GM19395 (cell line): ENCODE measurements at regions not wholly inside any gene's neighbourhood (a gene's known extent, or its start where the extent isn't known, plus 50 kb on each side); places are given as distances from the start of the nearest gene placed in this dataset.

Source experiments
- ATAC-seq: cut with Tn5 transposase; IDR thresholded peaks from one replicate; pipeline ENCODE4 v1.9.1; 2021; ENCODE audit warnings: mild to moderate bottlenecking, moderate library complexity; ENCODE audit not compliant: unreplicated experiment

DNA sequence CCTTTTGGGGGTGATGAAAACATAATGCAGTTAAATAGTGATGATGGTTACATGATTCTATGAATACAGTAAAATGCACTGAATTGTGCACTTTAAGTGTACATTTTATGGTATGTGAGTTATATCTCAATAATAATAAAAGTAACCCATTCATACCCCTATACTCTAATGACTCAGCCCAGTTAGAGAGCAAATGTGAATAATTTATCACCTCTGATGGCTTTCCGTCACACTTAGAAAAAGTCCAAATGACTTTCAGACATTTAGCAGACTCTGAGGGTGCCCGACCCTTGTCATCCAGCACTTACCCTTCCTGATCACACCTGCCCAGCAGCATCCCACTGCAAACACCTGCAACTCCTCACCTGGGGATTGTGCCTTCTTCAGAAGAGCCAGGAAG lies 148.1 kb upstream of the MAF start:
- ATAC-seq = no peak

GRCh38 chr16:79747688-79748087 lies 147.2 kb upstream of the MAF start:
- no peak for ATAC-seq

DNA sequence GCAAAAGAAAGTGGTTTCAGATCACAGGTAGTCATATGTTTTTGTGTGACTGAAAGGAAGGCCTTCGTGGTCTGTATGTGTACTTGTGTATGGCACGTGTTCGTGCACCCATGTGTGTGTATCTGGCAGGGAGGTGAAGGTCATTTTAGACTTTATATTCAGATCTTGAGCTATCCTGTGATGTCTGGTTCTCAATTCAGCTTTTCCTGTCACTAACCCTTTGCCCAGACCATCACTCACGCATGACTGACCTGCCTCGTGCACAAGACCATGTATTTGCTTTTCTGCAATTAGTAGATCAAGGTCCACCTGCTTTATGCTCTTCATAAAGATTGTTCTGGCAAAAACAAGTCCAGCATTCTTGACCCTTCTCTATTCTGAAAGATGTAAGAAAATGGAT lies 139.7 kb upstream of the MAF start:
- ATAC-seq = no peak

DNA sequence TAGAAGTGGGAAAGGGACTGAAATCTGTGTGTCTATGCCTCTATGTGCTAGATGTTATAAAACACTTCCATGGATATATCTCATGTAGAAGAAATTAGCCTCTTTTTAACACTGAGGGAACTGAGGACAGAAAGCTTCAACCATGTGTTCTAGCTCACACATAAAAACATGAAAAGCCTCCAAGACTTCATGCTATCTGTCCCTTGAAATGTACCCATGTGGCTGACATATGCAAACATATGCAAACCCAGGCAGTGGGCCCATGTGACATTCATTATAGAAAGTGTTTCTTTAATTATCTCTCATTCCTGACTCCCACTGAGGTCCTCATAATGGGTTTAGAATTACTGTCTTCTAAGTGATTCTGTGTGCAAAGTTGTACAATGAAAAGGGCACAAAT lies 134.7 kb upstream of the MAF start:
- no peak for ATAC-seq

GRCh38 chr16:79734721-79735120 lies 134.2 kb upstream of the MAF start:
- ATAC-seq = no peak

DNA sequence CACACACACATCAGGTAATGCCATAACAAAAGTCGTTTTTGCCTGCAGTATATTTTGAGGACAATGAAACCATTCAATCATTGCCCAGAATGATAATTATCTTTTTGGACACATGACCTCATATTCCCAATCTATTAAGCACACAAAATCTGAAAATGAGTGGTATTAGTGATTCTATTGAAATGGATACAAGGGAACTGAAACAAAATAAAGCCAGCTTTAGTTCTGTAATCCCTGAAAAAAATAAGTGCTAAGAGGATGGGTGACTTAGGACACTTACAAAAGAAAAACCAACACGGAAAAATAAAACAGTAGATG lies 128.3 kb upstream of the MAF start:
- ATAC-seq = no peak

DNA sequence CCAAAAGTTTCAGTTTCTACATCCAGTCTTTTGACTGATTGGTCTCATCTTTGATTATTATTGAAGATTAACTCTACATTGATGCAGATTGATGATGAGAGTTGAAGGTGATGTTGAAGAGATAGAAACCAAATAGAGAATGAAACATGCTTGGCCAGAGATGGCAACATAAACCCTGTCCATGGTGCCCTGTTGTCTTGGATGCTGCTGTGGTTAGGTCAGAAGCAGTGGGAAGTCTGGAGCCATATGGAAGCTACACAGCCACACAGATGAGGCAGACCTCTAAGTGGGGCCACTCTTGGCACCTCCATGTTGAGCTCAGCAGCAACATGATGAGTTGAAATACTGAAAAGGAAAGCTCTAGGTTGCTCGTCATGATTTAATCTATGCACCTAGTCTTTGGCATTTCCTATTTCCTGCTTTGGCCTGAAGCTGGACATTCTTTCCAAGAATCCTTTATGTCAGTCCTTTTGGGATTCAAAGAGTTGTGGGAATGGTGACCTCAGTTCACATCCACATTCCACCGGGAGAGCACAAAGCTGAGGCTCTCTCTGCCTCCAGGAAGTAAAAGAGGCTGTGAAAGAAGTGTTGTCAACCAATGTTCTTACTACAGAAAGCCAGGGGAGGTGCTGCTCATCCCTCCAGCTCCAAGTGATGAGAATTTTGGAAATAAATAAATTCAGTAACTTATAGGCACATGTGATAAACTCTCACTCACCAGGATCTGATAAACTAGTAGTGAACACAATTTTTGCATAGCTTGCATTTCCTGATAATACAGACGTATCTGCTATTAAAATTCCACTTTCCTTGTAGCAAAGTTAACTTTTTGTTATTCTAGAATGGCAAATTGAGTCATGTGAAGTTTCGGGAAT lies 127.7 kb upstream of the MAF start:
- no peak for ATAC-seq

GRCh38 chr16:79726902-79727301 lies 126.4 kb upstream of the MAF start:
- no peak for ATAC-seq

GRCh38 chr16:79725051-79725450 lies 124.5 kb upstream of the MAF start:
- no peak for ATAC-seq

DNA sequence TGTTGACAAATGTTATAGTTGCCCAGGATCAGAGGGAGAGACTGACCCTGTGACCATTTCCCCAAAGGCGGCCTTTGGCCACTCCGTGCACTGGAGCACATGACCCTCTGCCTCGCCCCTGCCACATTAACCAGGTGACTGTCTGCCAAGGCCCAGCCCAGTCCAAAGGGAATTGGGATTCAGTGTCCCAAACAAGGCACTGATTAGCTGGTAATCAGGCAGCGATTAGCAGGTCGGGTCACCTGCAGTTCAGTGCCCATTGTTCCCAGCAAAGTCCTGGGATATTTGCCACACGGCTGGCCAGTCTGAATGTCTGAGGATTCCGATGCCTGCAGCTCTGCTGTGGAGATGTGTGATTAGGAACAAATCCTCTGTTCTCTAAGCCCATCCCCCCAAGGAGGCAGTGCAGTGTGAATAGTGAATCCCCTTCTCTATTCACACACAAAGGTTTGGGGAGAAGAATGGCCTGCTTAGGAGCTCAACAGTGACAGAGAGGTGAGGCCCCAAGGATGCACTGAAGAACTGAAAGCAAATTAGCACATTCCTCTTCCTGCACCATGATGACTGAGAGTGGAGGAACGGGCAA lies 123.1 kb upstream of the MAF start:
- ATAC-seq = no peak

DNA sequence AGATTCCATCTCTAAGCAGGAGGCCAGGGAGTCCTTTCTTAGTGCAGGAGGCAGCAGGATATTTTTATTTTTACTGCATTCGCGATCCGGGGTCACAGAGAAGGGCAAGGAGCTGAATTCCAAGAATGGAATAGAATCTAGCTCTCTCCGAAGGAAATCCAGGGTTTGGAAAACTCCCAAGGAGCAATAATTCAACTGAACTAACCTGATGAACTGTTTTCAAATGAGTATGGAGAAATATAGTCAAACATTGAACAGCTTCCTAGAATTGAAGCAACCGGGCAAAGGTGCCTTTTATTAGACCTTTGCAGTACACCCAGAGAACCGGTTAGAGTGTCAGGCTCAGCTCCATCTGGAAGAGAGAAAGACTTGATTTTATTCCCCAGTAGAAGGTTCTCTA lies 120.7 kb upstream of the MAF start:
- no peak for ATAC-seq

GRCh38 chr16:79717333-79718137 lies 117.0 kb upstream of the MAF start:
- ATAC-seq = no peak

GRCh38 chr16:79716645-79717332 lies 116.3 kb upstream of the MAF start:
- ATAC-seq = no peak

- ATAC-seq = no peak
These were observed 114.5 kb upstream of the MAF start for GRCh38 chr16:79715061-79715460.

GRCh38 chr16:79714440-79714839 lies 113.9 kb upstream of the MAF start:
- ATAC-seq = no peak

DNA sequence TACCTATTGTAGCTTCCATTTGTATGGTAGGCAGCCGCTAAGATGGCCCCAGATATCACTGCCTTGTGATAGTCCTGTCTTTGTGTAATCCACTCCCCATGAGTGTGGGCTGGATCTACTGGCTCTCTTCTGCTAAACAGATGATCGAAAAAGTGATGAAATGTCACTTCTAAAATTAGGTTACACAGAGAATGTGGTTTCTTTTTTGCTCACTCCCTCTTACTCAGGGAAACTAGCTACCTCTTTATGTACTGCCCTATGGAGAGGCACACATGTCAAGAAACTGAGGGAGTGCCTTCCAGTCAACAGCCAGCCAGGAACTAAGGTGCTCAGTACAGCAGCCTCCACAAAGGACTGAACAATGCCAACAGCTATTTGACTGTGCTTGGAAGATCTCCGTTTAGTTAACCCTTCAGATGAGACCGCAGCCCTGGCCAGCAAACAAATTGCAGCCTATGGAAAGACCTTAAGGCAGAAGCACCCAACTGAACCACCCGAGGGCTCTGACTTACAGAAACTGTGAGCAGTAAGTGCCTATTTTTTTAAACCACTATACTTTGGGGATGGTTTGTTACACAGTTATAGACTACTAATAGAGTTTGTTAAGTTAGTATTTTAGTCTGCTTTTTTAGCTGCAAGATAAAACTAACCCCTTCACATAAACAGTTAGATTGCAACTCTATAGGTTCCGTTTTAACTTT lies 113.2 kb upstream of the MAF start:
- ATAC-seq = no peak

GRCh38 chr16:79712276-79712675 lies 111.7 kb upstream of the MAF start:
- no peak for ATAC-seq

DNA sequence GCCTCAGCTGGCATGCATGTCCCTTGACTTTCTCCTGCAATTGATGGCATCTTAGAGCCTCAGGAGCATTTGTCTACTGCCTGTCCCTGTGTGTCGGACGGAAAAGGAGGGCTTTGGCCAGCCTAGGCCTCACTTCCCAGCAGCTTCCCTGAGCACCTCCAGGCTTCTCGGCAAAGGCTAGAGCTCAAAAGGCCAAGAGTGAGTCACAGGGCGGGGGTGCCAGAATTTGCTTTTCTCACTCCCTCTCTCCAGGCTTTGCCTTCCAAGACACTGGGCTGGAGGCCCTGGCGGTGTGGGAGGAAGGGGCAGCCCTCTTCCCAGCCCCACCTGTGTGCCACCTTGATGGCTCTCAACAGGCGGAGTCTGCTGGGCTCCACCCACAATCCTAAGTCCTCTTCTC lies 107.3 kb upstream of the MAF start:
- no peak for ATAC-seq

DNA sequence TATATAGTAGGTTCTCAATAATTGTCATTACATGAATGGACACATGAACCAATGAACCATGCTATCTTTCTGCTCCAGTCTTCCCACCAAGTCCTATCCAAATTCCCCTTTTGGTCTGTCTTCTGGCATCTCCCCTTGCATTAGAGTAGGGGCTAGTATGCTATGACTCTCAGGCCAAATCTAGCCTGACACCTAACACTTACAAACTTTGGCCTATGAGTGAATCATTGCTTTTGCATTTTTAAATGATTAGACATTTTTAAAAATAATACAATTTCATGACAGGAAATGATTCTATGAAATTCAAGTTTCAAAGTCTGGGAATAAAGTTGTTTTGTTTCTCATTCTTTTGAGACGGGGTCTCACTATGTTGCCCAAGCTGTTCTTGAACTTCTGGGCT lies 102.5 kb upstream of the MAF start:
- no peak for ATAC-seq

GRCh38 chr16:79698341-79698753 lies 97.8 kb upstream of the MAF start:
- ATAC-seq = no peak
